NCI-H524 (cell line): ENCODE measurements at regions not wholly inside any gene's neighbourhood (a gene's known extent, or its start where the extent isn't known, plus 50 kb on each side); places are given as distances from the start of the nearest gene placed in this dataset.
"Not testable (repeated sequence)": the region's sequence is repeated elsewhere in the genome, so short reads cannot be mapped to it uniquely, and the experiment has no call there.

Experiments used
- DNase-seq, 2 experiments: peaks; one replicate each; lab custom pipeline; 2025; lab: John Stamatoyannopoulos, UW

DNA sequence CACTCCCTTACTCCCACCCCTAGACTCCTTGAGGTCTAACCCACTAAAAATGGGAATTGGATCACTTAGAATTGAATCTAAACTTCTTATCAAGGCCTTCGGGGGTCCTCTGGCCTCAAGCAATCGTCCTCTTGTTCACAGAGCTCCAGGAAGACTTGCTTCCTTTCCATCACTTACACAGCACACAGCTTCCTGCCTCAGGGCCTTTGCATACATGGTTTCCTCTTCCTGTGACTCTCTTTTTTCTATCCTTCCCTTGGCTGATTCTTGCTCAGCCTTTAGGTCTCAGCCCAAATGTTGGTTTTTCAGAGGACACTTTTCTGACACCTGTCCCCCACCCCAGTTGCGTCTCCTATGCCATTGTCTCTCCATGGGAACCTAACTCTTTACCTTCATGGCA lies 50.0 kb upstream of the ALDH1B1 start:
- DNase-seq: no peak

DNA sequence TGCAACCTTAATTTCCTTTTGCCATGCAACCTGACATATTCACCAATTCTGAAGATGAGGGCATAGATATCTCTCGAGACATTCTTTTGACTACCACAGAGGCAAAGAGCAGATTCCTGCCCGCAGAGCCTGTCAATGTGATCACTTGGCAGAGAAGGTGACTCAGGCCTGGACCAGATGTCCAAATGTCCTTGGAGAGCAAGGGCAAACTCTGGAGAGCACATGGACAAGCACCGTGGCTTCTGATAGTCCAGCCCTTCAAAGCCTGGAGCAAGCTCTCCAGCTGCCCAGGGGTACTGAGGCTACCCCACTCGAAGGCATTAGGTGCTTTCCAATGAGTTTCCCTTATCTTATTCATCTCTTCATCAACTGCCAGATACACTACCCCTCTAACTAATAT lies 50.4 kb upstream of the ALDH1B1 start:
- DNase-seq: no peak

DNA sequence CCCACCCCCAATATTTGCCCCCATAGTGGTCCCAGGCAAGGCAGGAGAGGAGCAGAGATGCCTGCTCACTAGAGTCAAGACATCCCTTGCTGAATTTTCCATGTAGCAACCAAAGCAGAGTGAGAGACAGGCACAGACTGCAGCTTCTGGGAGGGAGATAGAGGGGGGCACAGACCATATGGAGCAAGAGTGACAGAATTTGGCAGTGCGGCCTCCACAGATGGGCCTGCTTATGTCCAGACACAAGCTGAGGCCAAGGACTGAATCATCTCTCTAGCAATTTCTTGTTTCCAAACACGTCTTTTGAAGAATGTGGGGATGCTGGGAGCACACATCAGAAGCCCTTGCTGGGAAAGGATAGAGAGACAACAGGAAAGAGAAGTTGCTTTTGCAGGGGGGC lies 53.0 kb upstream of the ALDH1B1 start:
- DNase-seq: peak in 1 of 2 experiments; percentile 38

DNA sequence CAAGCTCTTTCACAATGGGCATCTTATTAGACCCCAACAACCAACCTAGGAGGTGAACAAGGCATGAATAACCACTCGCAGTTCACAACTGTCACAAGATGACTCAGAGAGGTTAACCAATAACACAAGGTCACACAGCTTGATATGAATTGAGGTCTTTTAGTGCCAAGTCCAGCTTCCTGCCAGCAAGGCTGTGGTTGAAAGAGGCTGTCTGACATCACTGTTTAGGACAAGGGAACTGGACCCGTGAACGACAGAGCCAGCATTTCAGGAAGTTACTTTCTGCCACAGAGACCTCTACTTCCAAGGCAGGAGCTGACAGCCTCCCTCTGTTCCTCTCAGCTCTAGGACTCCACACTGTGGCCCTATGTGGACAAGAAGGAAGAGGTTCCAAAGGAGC lies 53.4 kb upstream of the ALDH1B1 start:
- no peak for DNase-seq

DNA sequence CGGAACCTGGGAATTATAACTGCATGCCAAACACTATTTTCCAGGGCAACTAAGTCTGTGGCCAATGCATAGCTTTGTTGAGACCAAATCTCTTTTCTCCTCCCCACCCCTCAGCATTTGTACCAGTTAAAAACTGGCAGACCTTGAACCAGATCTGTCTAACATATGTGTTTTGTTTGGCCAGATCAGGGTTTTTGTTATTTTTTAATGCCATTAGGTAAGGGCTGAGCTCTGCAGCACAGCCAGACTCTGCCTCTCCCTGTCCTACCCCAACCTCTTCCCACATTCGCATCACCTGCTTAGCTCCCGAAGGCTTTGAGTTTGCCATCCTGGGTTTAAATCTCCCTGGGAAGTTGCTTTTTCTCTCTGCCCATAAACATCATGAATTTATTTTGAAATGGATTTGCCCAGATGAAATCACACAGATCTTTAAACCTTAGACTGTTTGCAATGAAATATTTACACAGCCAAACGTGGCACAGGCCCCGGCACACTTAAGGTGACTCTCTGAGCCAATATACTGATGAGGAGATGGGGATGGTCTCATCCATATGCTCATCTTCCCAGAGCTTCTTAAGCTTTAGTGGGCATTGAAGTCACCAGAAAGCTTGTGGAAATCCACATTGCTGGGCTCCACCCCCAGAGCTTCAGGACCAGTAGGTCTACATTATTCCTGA lies 54.0 kb upstream of the ALDH1B1 start:
- no peak for DNase-seq

DNA sequence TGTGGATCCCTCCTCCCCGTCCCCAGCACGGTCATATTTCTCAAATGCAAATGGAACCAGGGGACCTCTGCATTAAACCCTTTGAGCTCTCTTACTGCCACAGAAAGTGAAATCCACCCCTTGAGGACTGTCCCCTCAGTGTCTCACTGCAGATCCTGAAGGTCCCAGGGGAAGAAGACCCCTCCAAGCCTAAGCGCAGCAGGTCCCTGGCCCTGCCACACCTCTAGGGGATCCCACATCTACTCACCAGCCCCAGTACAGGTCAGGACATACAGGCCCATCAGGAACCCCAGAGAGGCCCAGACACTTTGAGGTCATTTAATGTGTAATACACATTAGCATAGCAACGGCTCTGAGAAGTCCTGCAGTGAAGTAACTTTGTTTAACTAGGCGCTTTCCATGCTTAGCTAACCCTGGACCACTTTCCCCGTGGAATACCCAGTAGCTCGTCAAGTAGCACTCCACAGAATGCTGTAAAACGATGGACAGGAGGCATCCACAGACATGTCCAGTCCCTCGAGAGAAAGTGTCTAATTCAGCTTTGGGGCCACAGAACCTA lies 54.7 kb upstream of the ALDH1B1 start:
- DNase-seq: no peak

DNA sequence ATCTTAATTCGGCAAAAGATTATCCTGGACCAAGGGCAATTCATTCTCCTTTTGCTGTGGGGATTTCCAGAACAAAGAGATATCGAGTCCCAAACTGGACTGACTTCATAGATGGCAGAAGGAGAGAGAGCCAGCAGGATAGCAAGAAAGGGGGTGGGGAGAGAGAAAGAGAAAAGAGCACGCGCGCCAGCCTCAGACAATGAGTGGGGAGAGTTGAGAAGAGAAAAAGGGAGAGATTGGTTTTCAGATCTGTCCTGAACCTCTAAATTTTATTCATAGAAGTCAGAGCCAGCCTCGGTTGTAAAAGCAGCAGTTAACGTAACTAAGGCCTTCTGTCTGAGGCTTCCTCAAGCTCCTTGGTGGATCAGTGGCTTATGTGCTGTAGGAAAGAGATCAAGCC lies 55.3 kb upstream of the ALDH1B1 start:
- DNase-seq: no peak

DNA sequence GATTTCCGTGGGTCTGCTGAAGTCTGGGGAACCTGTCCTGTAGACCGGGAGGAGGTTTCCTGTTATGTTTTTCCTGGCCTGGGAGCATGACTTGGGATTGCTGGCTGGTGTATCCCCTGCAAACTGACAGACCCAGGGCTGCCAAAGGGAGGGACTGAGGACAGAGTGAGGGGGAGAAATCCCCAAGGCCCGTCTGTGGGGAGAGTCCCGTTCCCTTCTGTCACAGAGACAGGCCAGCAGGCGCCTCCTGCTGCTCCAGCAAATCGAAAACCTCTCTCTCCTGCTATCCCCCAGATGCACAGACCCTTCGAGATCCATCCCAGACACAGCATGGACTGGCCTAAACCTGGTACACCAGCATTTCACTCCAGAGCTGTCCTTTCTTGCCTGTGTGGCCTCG lies 56.2 kb upstream of the ALDH1B1 start:
- peak in 1 of 2 experiments; percentile 36 for DNase-seq

DNA sequence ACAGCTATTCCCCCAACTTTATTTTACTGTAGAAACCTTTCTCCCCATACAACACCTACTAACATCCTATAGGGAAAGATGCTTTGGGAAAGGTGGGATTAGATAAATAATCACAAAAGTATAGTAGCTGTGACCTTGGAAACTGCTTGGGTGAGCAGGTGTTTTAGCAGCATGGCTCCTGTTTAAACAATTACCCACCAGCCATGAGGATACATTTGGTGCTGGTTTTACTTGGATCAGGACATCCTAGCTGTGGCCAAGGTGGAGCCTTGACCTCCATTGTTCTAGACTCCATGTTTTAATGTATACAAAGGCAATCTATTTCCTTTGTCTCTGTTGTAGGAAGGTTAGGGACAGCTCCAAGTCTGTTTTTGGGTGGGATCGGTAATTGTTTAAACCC lies 56.8 kb upstream of the ALDH1B1 start:
- DNase-seq: no peak

DNA sequence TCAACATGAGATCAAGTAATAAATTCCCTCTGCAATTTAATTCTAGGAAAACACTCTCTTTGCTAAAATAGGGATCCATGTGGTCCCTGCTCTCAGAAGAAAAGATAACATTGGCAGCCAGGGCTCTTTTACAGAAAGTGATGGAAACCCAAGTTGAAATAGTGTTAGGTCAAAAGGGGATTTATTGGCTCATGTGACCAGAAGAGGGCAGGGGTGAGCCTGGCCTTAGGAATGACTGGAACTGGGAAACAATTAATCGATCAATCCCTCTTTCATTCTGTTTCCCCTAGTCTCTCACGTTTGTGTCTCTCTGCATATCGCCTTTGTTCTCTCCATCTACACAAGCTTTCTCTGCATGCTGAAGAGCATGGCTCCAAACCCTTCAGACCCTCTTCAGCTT lies 58.3 kb upstream of the ALDH1B1 start:
- DNase-seq: peak in 1 of 2 experiments; percentile 10

DNA sequence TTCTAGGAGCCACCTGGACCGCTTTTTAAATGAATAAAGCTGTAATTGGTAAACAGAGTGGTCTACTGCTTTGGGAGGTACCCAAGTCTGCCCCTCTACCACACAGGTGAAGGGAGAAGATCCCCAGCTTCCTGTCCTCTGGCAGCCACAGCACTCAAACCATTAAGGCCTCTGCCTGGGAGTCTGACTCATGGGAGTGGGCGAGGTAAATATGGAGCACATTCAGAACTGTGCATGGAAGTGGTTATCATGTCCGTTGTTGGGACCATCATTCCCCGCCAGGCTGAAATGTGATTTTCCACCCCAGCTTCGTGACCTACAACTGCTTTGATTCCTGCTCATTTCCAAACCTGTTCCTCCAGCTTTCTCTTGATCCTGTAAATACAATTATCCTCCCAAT lies 59.5 kb upstream of the ALDH1B1 start:
- no peak for DNase-seq

DNA sequence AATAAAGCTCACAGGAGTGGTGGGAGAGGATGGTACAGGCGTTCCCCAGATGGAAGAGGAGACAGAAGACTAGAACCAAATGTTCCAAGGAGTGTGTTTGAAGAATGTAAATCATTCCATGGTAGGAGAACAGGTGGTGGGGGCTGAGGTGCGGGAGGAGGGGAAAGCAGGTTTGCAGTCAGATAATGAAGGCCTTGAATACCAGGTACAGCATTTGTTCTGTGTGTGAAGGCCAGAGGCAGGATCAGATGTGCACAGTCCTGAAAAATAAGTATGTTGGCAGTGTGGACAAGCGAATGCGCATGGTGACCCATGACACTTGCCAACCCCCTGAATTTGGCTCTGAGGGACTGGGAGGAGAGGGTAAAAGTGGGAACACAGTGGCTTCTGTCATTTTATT lies 59.9 kb upstream of the ALDH1B1 start:
- no peak for DNase-seq

DNA sequence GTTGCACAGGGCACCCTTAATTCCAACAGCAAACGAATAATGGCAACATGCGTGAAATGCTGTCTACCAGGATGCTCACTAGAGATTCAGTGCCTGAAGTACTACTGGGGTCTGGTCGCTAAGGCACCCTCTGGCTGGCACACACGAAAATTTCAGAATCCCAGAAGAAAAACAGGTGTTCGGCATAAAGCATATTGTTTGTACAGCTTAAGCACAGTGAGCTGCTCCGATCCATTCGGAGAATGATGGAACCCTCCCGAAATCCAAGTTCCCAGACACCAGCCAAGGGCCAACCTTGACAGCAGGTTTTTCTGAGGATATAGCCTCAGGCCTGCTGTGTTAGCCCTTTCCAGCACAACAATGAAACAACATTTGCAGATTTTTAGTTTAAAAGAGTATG lies 61.4 kb upstream of the ALDH1B1 start:
- peak in 1 of 2 experiments; percentile 10 for DNase-seq

DNA sequence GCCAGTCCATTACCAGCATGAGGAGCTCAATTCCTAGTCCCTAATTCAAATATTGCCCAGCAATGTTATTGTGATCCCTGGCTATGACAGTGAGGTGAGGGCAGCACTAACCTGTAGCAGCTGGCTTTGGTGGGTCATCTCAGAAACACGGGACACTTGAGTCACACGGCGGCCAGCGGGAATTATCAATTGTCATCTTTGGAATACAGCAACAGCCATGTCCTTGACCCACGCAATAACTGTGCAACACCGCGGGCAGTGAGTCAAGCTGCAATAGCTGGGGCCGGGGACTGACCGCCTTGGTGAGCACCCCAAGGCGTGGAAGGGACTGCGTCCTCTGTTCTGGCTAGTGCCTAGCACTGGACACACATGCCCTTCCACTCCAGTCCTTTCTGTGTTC lies 62.5 kb upstream of the ALDH1B1 start:
- DNase-seq: no peak

DNA sequence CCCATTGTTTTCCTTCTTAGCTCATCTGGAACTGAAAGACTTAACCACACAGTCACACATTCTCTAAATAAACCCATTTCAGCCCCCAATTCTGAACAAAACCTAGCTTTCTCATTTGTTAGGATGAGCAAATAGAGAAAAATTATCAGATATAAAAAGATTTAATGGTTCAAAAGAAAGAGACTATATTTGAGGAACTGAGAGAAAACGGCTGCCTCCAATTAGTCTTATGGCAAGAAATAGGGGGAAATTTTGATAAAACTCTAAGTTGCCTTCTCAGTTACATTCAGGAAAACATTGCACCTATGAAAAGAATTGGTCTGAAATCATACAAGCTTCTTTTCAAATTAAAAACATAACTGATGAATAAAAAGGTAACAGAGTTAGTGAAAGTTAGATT lies 63.7 kb upstream of the ALDH1B1 start:
- DNase-seq: no peak

DNA sequence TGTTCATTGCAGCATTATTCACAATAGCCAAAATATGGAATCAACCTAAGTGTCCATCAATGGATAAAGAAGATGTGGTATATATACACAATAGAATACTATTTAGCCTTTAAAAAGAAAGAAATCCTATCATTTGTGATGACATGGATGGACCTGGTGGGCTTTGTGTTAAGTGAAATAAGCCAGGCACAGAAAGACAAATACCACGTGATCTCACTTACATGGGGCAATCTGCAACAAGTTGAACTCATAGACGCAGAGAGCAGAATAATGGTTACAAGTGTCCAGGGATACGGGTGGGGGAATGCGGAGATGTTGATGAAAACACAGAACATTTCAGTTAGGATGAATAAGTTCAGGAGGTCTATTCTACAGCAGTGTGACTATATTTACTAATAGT lies 66.4 kb upstream of the ALDH1B1 start:
- no peak for DNase-seq

DNA sequence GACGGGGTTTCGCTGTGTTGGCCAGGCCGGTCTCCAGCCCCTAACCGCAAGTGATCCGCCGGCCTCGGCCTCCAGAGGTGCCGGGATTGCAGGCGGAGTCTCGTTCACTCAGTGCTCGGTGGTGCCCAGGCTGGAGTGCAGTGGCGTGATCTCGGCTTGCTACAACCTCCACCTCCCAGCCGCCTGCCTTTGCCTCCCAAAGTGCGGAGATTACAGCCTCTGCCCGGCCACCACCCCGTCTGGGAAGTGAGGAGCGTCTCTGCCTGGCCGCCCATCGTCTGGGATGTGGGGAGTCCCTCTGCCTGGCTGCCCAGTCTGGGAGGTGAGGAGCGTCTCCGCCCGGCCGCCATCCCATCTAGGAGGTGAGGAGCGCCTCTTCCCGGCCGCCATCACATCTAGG lies 68.3 kb upstream of the ALDH1B1 start:
- not testable (repeated sequence) for DNase-seq

DNA sequence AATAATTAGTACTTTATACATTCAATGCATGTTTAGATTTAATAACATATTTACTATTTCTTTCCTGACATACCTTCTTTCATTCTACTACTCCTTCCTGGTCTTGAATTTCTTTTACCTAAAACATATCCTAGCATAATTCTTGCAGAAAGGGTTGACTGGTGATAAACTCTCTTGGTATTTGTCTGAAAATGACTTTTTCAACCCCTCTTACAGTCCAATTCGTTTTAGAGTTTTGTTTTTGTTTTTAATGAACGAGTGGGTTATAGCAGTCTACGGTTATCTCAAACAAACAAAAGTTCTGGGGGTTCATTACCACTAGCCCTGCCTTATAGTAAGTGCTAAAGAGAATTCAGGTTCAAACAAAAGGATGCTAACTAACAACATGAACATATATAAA lies 69.6 kb upstream of the ALDH1B1 start:
- DNase-seq: no peak

DNA sequence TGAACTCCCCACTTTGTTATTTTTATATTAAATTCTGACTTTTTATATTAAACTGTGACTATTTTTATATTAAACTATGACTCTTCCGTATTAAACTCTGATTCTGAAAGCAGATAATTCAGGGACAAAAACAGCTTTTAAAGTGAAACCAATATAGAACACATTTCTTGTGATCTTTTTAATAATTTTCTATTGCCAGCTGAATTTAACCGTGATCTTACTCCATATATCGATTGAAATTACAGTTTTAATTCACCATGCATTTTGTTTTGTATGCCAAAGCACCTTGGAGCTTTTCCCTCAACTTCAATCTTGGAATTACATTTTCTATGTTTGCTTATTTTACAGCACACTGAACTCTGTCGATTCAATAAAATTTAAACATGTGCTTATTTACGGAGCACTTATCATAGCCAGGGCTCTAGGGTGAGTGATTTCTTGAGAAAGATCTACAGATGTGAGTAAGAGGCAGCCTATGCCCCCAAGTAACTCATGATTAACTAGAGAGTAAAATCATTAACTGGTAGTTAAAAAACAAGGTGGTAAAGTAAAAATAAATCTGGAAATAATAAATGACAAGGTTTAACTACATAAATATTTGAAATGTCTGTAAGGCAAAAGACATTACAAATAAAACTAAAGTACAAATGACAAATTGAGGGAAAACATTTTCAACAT lies 72.9 kb upstream of the ALDH1B1 start:
- DNase-seq: no peak

DNA sequence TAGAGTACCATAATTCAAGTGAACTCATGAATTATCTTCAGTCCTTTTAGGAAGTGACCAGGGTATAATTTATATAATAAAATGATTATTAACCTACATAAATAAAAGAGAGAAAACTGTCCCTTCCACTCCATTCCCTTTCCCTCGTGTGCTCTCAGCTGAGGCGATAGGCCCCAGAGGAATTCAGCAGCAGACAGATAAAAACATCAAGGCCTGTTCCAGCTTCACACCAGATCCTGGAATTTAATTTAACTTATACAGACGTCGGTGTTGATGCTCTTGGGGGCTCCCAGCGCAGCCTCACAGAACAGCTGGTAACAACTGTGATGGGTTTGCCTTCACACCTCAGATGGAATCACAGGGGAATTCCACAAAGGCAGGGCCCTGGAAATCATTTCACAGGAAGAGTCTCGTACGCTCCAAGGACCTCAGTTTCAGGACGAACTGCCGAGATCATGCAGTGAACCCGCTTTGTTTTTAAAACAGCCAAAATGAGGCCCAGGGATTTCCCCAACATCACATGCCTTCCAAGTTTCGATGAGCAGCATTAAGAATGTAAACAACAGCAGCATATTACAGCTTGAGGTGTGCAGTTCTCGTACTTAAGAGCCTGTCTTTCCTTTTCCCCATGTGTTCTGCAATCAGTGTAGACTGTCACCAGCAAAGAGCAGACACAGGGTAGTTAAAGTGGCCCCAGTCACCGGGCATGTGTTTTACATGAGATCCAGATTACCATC lies 73.6 kb upstream of the ALDH1B1 start:
- no peak for DNase-seq

DNA sequence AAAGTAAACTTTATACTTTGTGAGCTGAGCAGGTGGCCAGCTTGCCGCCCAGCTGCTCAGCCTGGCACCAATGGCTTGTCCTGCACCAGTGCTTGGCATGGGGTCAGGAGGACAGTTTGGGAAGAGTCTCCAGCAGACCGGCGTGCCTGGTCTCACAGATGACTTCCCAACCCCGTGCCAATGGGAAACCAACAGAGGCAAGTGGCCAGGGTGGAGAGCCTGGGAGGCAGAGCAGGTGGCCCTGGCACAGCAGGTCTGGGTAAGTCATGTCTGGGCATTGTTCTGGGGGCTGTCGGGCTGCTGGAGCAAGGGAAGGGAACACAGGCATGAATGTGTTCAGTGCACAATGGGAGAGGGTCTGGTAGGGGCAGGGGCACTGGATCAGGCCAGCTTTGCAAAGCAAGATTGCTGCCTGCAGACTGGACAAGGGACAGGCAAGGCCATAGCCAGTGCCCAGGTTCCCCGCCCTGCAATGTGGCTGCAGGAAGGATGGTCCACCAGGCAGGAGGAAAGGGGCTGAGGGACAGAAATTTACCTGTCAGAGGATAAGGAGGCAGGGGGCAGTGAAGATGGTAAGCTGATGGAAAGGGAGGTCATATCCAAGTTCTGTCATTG lies 76.2 kb upstream of the ALDH1B1 start:
- DNase-seq: no peak

DNA sequence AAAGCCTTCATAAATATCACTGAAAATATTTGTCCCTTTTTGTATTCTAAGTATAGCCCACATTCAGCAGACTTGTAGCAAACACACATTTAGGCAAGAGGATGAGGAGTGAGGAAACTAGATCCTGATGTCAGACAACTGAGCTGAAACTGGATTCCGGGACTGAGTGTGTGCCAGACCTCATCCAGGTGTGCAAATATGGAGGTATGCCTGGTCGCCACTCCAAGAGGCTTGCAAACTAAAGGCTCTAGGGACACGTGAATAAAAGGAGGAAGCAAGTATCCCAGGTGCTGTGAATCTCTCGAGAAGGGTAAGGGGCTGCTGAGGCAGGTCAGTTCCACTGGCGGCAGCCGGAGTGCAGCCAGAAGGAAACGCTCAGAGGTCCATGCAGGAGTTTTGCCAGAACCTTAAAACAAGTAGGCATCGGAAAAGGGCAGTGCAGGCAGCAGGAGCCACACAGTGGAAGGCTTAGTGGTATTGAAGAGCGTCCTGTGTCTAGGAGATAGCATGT lies 77.4 kb upstream of the ALDH1B1 start:
- DNase-seq: no peak
